OCI-LY1 (cell line): ENCODE measurements at regions not wholly inside any gene's neighbourhood (a gene's known extent, or its start where the extent isn't known, plus 50 kb on each side); places are given as distances from the start of the nearest gene placed in this dataset.

Experiments
- H2AFZ ChIP-seq: fragments of 200-600 bp; sonication (generic), shearing (Covaris generic); 2 replicates; pipeline ENCODE4 v1.6.0; 2014; ENCODE audit warnings: antibody characterized with exemption, mild to moderate bottlenecking, low read length
- H3F3A ChIP-seq: fragments of 200-600 bp; sonication (generic), shearing (Covaris generic); 2 replicates; pipeline ENCODE4 v1.6.0; 2014; ENCODE audit warnings: mild to moderate bottlenecking, antibody characterized with exemption, low read length, moderate library complexity; ENCODE audit not compliant: insufficient read depth
- H3K27ac ChIP-seq: fragments of 200-600 bp; sonication (generic); 2 replicates; pipeline ENCODE4 v1.5.1; 2014; ENCODE audit warnings: low read length, mixed run types, mild to moderate bottlenecking, low read depth; ENCODE audit not compliant: poor library complexity, severe bottlenecking
- H3K27me3 ChIP-seq: fragments of 200-600 bp; sonication (generic); 2 replicates; pipeline ENCODE4 v1.6.0; 2014; ENCODE audit warnings: antibody characterized with exemption, mild to moderate bottlenecking, low read length, moderate library complexity; ENCODE audit not compliant: insufficient read depth
- H3K36me3 ChIP-seq: fragments of 200-600 bp; sonication (generic); 2 replicates; pipeline ENCODE4 v1.6.1; 2014; ENCODE audit warnings: mild to moderate bottlenecking, antibody characterized with exemption, low read length, moderate library complexity, mixed read lengths; ENCODE audit not compliant: insufficient read depth
- H3K4me1 ChIP-seq: fragments of 200-600 bp; sonication (generic); 2 replicates; pipeline ENCODE4 v1.5.1; 2014; ENCODE audit warnings: mild to moderate bottlenecking, low read length, moderate library complexity; ENCODE audit not compliant: insufficient read depth, severe bottlenecking
- H3K4me2 ChIP-seq: fragments of 200-600 bp; sonication (generic), shearing (Covaris generic); 2 replicates; pipeline ENCODE4 v1.6.1; 2014; ENCODE audit warnings: low read length
- H3K4me3 ChIP-seq: fragments of 200-600 bp; sonication (generic); 2 replicates; pipeline ENCODE4 v1.5.1; 2014; ENCODE audit warnings: low read length, low read depth, mild to moderate bottlenecking, mixed read lengths; ENCODE audit not compliant: poor library complexity, severe bottlenecking
- H3K79me2 ChIP-seq: fragments of 200-600 bp; shearing (Covaris generic); 2 replicates; pipeline ENCODE4 v1.6.1; 2016; ENCODE audit warnings: mixed run types, low read length, mixed read lengths; ENCODE audit not compliant: insufficient read depth
- H3K9ac ChIP-seq: fragments of 200-600 bp; sonication (generic), shearing (Covaris generic); 2 replicates; pipeline ENCODE4 v1.6.1; 2014; ENCODE audit warnings: mild to moderate bottlenecking, low read length, mixed read lengths
- H3K9me2 ChIP-seq: fragments of 200-600 bp; sonication (generic), shearing (Covaris generic); 2 replicates; pipeline ENCODE4 v1.6.1; 2014; ENCODE audit warnings: low read depth, mild to moderate bottlenecking, low read length, mixed read lengths
- H3K9me3 ChIP-seq: fragments of 200-600 bp; shearing (Covaris generic); 2 replicates; pipeline ENCODE4 v1.6.1; 2014; ENCODE audit warnings: low read length, mixed read lengths
- H4K20me1 ChIP-seq: fragments of 200-600 bp; sonication (generic), shearing (Covaris generic); 2 replicates; pipeline ENCODE4 v1.6.0; 2016; ENCODE audit warnings: mild to moderate bottlenecking, low read length; ENCODE audit not compliant: insufficient read depth
- CTCF ChIP-seq: fragments of 200-600 bp; sonication (generic), shearing (Covaris generic); IDR thresholded peaks from 2 replicates; pipeline ENCODE4 v1.5.1; 2017; ENCODE audit warnings: mild to moderate bottlenecking, antibody characterized with exemption, low read length, moderate library complexity, mixed read lengths
- EZH2 ChIP-seq: fragments of 200-600 bp; sonication (generic), shearing (Covaris generic); IDR thresholded peaks from 2 replicates; pipeline ENCODE4 v1.8.0; 2017; ENCODE audit warnings: borderline replicate concordance, mixed run types, mild to moderate bottlenecking, antibody characterized with exemption, low read length, moderate library complexity, mixed read lengths

GRCh38 chr1:63069214-63069613, 253.2 kb upstream of the FOXD3 start:
- no peak overlapping the region for H3K9ac ChIP-seq
- H3K27me3 ChIP-seq, result no peaks in the 10 kb centered on the region
- H3K4me2 ChIP-seq, result no peak overlapping the region
- H3K9me3 ChIP-seq, result no peaks in the 10 kb centered on the region
- H3K4me1 ChIP-seq, result no peaks in the 10 kb centered on the region
- TF ChIP-seq EZH2 (no peak), CTCF (no peak)
- H3K4me3 ChIP-seq, result no peak overlapping the region
- H3F3A ChIP-seq, result no peaks in the 10 kb centered on the region
- H3K27ac ChIP-seq, result no peak overlapping the region
- no peaks in the 10 kb centered on the region for H3K36me3 ChIP-seq
- no peaks in the 10 kb centered on the region for H4K20me1 ChIP-seq
- no peak overlapping the region for H2AFZ ChIP-seq
- H3K79me2 ChIP-seq, result no peaks in the 10 kb centered on the region
- no peaks in the 10 kb centered on the region for H3K9me2 ChIP-seq

- Histone ChIP-seq H3K9me3 (no peaks in the 10 kb centered on the region), H3K4me3 (no peak overlapping the region), H3K9ac (no peak overlapping the region), H3K27ac (no peak overlapping the region), H3K4me1 (no peaks in the 10 kb centered on the region), H3K27me3 (no peaks in the 10 kb centered on the region), H3K9me2 (no peaks in the 10 kb centered on the region), H3K79me2 (no peaks in the 10 kb centered on the region), H3K36me3 (no peaks in the 10 kb centered on the region), H2AFZ (no peak overlapping the region), H3F3A (no peaks in the 10 kb centered on the region), H3K4me2 (no peak overlapping the region), H4K20me1 (no peaks in the 10 kb centered on the region)
- TF ChIP-seq EZH2, result no peak
- no peak for TF ChIP-seq CTCF
These were observed 248.8 kb upstream of the FOXD3 start for GRCh38 chr1:63073309-63074306.

- H3K4me2 ChIP-seq, result no peak overlapping the region
- no peak overlapping the region for H3K9ac ChIP-seq
- no peaks in the 10 kb centered on the region for H3K9me3 ChIP-seq
- H4K20me1 ChIP-seq, result no peaks in the 10 kb centered on the region
- no peak overlapping the region for H2AFZ ChIP-seq
- no peaks in the 10 kb centered on the region for H3F3A ChIP-seq
- no peaks in the 10 kb centered on the region for H3K36me3 ChIP-seq
- TF ChIP-seq EZH2 (no peak), CTCF (no peak)
- no peaks in the 10 kb centered on the region for H3K9me2 ChIP-seq
- H3K27ac ChIP-seq, result no peak overlapping the region
- H3K4me3 ChIP-seq, result no peak overlapping the region
- H3K27me3 ChIP-seq, result no peaks in the 10 kb centered on the region
- no peaks in the 10 kb centered on the region for H3K79me2 ChIP-seq
- H3K4me1 ChIP-seq, result no peaks in the 10 kb centered on the region
These were observed 248.0 kb upstream of the FOXD3 start for GRCh38 chr1:63074321-63074720.
